B cell (primary cell): ENCODE measurements at regions not wholly inside any gene's neighbourhood (a gene's known extent, or its start where the extent isn't known, plus 50 kb on each side); places are given as distances from the start of the nearest gene placed in this dataset.

Experiments used
- ATAC-seq: fragments of 200-7000 bp; cut with Tn5 transposase; one replicate; pipeline ENCODE4 v1.10.0; 2021; ENCODE audit warnings: low read depth, mild to moderate bottlenecking, moderate number of reproducible peaks, moderate library complexity
- CTCF ChIA-PET: fragments of 350-600 bp; sonication (Branson Sonifier 250); formaldehyde crosslinking; loops from one replicate; lab custom pipeline; 2021; ENCODE audit warnings: antibody characterized with exemption, inconsistent platforms; lab: Charles Lee
- POLR2A ChIA-PET: fragments of 350-600 bp; sonication (Branson Sonifier 250); formaldehyde crosslinking; loops from one replicate; lab custom pipeline; 2021; ENCODE audit warnings: antibody characterized with exemption; lab: Charles Lee
- DNase-seq: peaks from one replicate; pipeline ENCODE4 v3.0.0; 2013
- H2AFZ ChIP-seq: 2 replicates; pipeline ENCODE4 v1.6.1; 2012; ENCODE audit warnings: mild to moderate bottlenecking, low read depth, low read length; ENCODE audit not compliant: insufficient read depth, poor library complexity, severe bottlenecking
- H3K27ac ChIP-seq, 2 donors: 1 replicate in 1 of 2; 2 replicates in 1 of 2; pipeline ENCODE4 v1.5.1; 2012 to 2013; ENCODE audit warnings: low read length in 2 of 2, mild to moderate bottlenecking in 2 of 2, moderate library complexity in 1 of 2
- H3K27me3 ChIP-seq, 4 experiments: fragments of 200-600 bp in 1 of 4; sonication (generic) in 1 of 4; replicated peaks in 1 of 4; 1 replicate in 2 of 4; 2 replicates in 2 of 4; pipeline versions ENCODE4 v1.6.1 to v1.7.0; 2013 to 2016; ENCODE audit warnings: low read length in 3 of 4, mild to moderate bottlenecking in 2 of 4, mixed read lengths in 1 of 4, moderate library complexity in 1 of 4; ENCODE audit not compliant: insufficient read depth in 4 of 4, control insufficient read depth in 3 of 4; ENCODE audit errors: control extremely low read depth in 1 of 4
- H3K36me3 ChIP-seq, 2 experiments: replicated peaks in 1 of 2; 1 replicate in 1 of 2; 2 replicates in 1 of 2; pipeline versions ENCODE4 v1.6.1 to v1.7.1; 2013; ENCODE audit warnings: low read length in 1 of 2; ENCODE audit not compliant: insufficient read depth in 2 of 2, control insufficient read depth in 1 of 2; ENCODE audit errors: control extremely low read depth in 1 of 2, extremely low read depth in 1 of 2
- H3K4me1 ChIP-seq, 2 donors: fragments of 200-600 bp in 1 of 2; sonication (generic) in 1 of 2; 1 replicate in 1 of 2; 2 replicates in 1 of 2; pipeline versions ENCODE4 v1.5.1 to v1.6.1; 2013 to 2017; ENCODE audit warnings: low read length in 2 of 2; ENCODE audit not compliant: control insufficient read depth in 2 of 2, insufficient read depth in 2 of 2
- H3K4me2 ChIP-seq: replicated peaks from 2 replicates; pipeline ENCODE3; 2012; ENCODE audit warnings: mild to moderate bottlenecking, low read depth, low read length; ENCODE audit not compliant: poor library complexity, severe bottlenecking
- H3K4me3 ChIP-seq, 5 experiments: fragments of 200-600 bp in 1 of 5; sonication (generic) in 1 of 5; 1 replicate in 3 of 5; 2 replicates in 2 of 5; pipeline versions ENCODE4 v1.5.1 to v1.7.0; 2011 to 2016; ENCODE audit warnings: low read length in 4 of 5, mild to moderate bottlenecking in 4 of 5, low read depth in 2 of 5, control low read depth in 1 of 5, moderate library complexity in 1 of 5; ENCODE audit not compliant: insufficient read depth in 1 of 5; ENCODE audit errors: control extremely low read depth in 1 of 5, extremely low read depth in 1 of 5
- H3K79me2 ChIP-seq: fragments of 200-600 bp; sonication (generic); one replicate; pipeline ENCODE4 v1.6.0; 2016; ENCODE audit warnings: low read length; ENCODE audit not compliant: control insufficient read depth, insufficient read depth
- H3K9ac ChIP-seq: fragments of 200-600 bp; sonication (generic); 2 replicates; pipeline ENCODE4 v1.6.1; 2017; ENCODE audit warnings: mild to moderate bottlenecking, low read length, moderate library complexity
- H3K9me3 ChIP-seq, 3 donors: one replicate each; pipeline versions ENCODE4 v1.6.1 to v1.7.1; 2013; ENCODE audit warnings: low read length in 2 of 3; ENCODE audit not compliant: control insufficient read depth in 2 of 3, insufficient read depth in 1 of 3; ENCODE audit errors: control extremely low read depth in 1 of 3
- H4K20me1 ChIP-seq: 2 replicates; pipeline ENCODE4 v1.6.0; 2012; ENCODE audit warnings: mild to moderate bottlenecking, low read length; ENCODE audit not compliant: insufficient read depth, control insufficient read depth, poor library complexity, severe bottlenecking
- H3K27ac Mint-ChIP-seq: one replicate; pipeline ENCODE4 v1.8.0; 2021; ENCODE audit warnings: mixed read lengths
- H3K27me3 Mint-ChIP-seq: one replicate; pipeline ENCODE4 v1.8.0; 2021; ENCODE audit warnings: mixed read lengths
- H3K4me1 Mint-ChIP-seq: one replicate; pipeline ENCODE4 v1.8.0; 2021; ENCODE audit warnings: mixed read lengths
- H3K4me3 Mint-ChIP-seq: one replicate; pipeline ENCODE4 v1.8.0; 2021; ENCODE audit warnings: mixed read lengths
- H3K9me3 Mint-ChIP-seq: one replicate; pipeline ENCODE4 v1.8.0; 2022; ENCODE audit warnings: mixed read lengths; ENCODE audit not compliant: insufficient read depth
- EZH2 ChIP-seq: IDR thresholded peaks from 2 replicates; pipeline ENCODE4 v1.6.1; 2012; ENCODE audit warnings: borderline replicate concordance, low read depth, mild to moderate bottlenecking, moderate library complexity, low read length; ENCODE audit not compliant: insufficient read depth, poor library complexity, severe bottlenecking
- WGBS: methylation state at CpG from one replicate; pipeline ENCODE4 v1.1.5; 2013; ENCODE audit warnings: missing lambda C conversion rate; ENCODE audit not compliant: insufficient coverage; 5-methylcytosine and 5-hydroxymethylcytosine counted together
- intact Hi-C: fragments of 100-400 bp; cut with micrococcal nuclease; formaldehyde crosslinking; loops from one replicate; pipeline ENCODE4 v1.10.0; 2022
- TF ChIP-seq, protein P1 (sequence below): fragments of 200-600 bp; IDR thresholded peaks from one replicate; pipeline ENCODE4 v1.8.0; 2022; ENCODE audit warnings: antibody characterized with exemption, mild to moderate bottlenecking

- Histone ChIP-seq H3K27ac (no peak overlapping the region), H4K20me1 (no peaks in the 10 kb centered on the region), H3K79me2 (no peaks in the 10 kb centered on the region), H2AFZ (no peak overlapping the region), H3K9ac (no peak overlapping the region), H3K27me3 (no peaks in the 10 kb centered on the region), H3K4me2 (no peak overlapping the region), H3K4me3 (no peak overlapping the region), H3K9me3 (no peaks in the 10 kb centered on the region), H3K4me1 (peaks cover 0 to 4% of the 10 kb centered on the region in 2 donors), H3K36me3 (no peaks in the 10 kb centered on the region)
- POLR2A ChIA-PET: no interaction called here
- CTCF ChIA-PET: no interaction called here
- ATAC-seq (no peak), DNase-seq (no peak)
- Mint-ChIP-seq H3K4me3 (no peak overlapping the region), H3K9me3 (no peaks in the 10 kb centered on the region), H3K27me3 (no peaks in the 10 kb centered on the region), H3K4me1 (peaks cover 8% of the 10 kb centered on the region), H3K27ac (no peak overlapping the region)
- WGBS: no CpG with 5 or more reads among the region's 1 CpG
- TF ChIP-seq, protein P1, sequence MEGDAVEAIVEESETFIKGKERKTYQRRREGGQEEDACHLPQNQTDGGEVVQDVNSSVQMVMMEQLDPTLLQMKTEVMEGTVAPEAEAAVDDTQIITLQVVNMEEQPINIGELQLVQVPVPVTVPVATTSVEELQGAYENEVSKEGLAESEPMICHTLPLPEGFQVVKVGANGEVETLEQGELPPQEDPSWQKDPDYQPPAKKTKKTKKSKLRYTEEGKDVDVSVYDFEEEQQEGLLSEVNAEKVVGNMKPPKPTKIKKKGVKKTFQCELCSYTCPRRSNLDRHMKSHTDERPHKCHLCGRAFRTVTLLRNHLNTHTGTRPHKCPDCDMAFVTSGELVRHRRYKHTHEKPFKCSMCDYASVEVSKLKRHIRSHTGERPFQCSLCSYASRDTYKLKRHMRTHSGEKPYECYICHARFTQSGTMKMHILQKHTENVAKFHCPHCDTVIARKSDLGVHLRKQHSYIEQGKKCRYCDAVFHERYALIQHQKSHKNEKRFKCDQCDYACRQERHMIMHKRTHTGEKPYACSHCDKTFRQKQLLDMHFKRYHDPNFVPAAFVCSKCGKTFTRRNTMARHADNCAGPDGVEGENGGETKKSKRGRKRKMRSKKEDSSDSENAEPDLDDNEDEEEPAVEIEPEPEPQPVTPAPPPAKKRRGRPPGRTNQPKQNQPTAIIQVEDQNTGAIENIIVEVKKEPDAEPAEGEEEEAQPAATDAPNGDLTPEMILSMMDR: no peak
- no peak for TF ChIP-seq EZH2
- intact Hi-C loops: no loop called here
Measured at GRCh38 chr11:111137846-111138245, 107.7 kb upstream of the POU2AF2 start.

- ATAC-seq: no peak
- no peaks in the 10 kb centered on the region for H3K9me3 Mint-ChIP-seq
- H3K9me3 ChIP-seq: no peaks in the 10 kb centered on the region
Measured at GRCh38 chr11:111135778-111136570, 109.6 kb upstream of the POU2AF2 start.

More at GRCh38 chr11:111135778-111136570, 109.6 kb upstream of the POU2AF2 start:
- Histone ChIP-seq H3K27ac (no peak overlapping the region), H3K9ac (no peak overlapping the region), H3K4me3 (no peak overlapping the region), H3K79me2 (no peaks in the 10 kb centered on the region), H3K4me1 (peaks cover 0 to 4% of the 10 kb centered on the region in 2 donors), H3K36me3 (no peaks in the 10 kb centered on the region), H3K4me2 (no peak overlapping the region), H2AFZ (no peak overlapping the region), H3K27me3 (no peaks in the 10 kb centered on the region), H4K20me1 (no peaks in the 10 kb centered on the region)
- POLR2A ChIA-PET: no interaction called here
- DNase-seq: no peak
- no peak overlapping the region for H3K4me3 Mint-ChIP-seq
- H3K27ac Mint-ChIP-seq: no peak overlapping the region
- no peaks in the 10 kb centered on the region for H3K27me3 Mint-ChIP-seq
- peaks cover 8% of the 10 kb centered on the region for H3K4me1 Mint-ChIP-seq
- 92% methylated on average over 8 of the region's 11 CpGs for WGBS
- no peak for TF ChIP-seq EZH2
- TF ChIP-seq, protein P1: no peak
- intact Hi-C loops: no loop called here
- CTCF ChIA-PET: no interaction called here
